MM.1S (cell line): ENCODE measurements at regions not wholly inside any gene's neighbourhood (a gene's known extent, or its start where the extent isn't known, plus 50 kb on each side); places are given as distances from the start of the nearest gene placed in this dataset.

Source experiments
- DNase-seq: peaks from one replicate; pipeline ENCODE4 v3.0.0-alpha.2; 2015
- H2AFZ ChIP-seq: fragments of 300-600 bp; sonication (generic); 2 replicates; pipeline ENCODE4 v1.6.0; 2016; ENCODE audit warnings: antibody characterized with exemption, low read length
- H3F3A ChIP-seq: fragments of 300-600 bp; sonication (generic); 2 replicates; pipeline ENCODE4 v1.6.1; 2016; ENCODE audit warnings: mild to moderate bottlenecking, antibody characterized with exemption, low read length, moderate library complexity, mixed read lengths; ENCODE audit not compliant: insufficient read depth
- H3K27ac ChIP-seq: fragments of 300-600 bp; sonication (generic); 2 replicates; pipeline ENCODE4 v1.5.1; 2016; ENCODE audit warnings: mild to moderate bottlenecking, low read length
- H3K27me3 ChIP-seq: fragments of 300-600 bp; sonication (generic); replicated peaks from 2 replicates; pipeline ENCODE4 v1.6.0; 2016; ENCODE audit warnings: low read length; ENCODE audit not compliant: insufficient read depth
- H3K36me3 ChIP-seq: fragments of 300-600 bp; sonication (generic); replicated peaks from 2 replicates; pipeline ENCODE4 v1.6.1; 2016; ENCODE audit warnings: mild to moderate bottlenecking, low read length, mixed read lengths; ENCODE audit not compliant: insufficient read depth
- H3K4me1 ChIP-seq: fragments of 300-600 bp; sonication (generic); 2 replicates; pipeline ENCODE4 v1.6.1; 2016; ENCODE audit warnings: low read length, mixed read lengths
- H3K4me2 ChIP-seq: fragments of 300-600 bp; sonication (generic); 2 replicates; pipeline ENCODE4 v1.6.0; 2016; ENCODE audit warnings: low read depth, low read length
- H3K4me3 ChIP-seq: fragments of 300-600 bp; sonication (generic); 2 replicates; pipeline ENCODE4 v1.5.1; 2016; ENCODE audit warnings: low read length, mixed read lengths
- H3K79me2 ChIP-seq: fragments of 300-600 bp; sonication (generic); 2 replicates; pipeline ENCODE4 v1.6.1; 2016; ENCODE audit warnings: mixed run types, low read length, mixed read lengths
- H3K9ac ChIP-seq: fragments of 300-600 bp; sonication (generic); 2 replicates; pipeline ENCODE4 v1.6.1; 2016; ENCODE audit warnings: low read length, mixed read lengths
- H3K9me2 ChIP-seq: fragments of 300-600 bp; sonication (generic); replicated peaks from 2 replicates; pipeline ENCODE4 v1.6.1; 2016; ENCODE audit warnings: mild to moderate bottlenecking, low read length, mixed read lengths; ENCODE audit not compliant: insufficient read depth
- H3K9me3 ChIP-seq: fragments of 300-600 bp; sonication (generic); replicated peaks from 2 replicates; pipeline ENCODE4 v1.6.1; 2016; ENCODE audit warnings: mild to moderate bottlenecking, low read length, mixed read lengths; ENCODE audit not compliant: insufficient read depth
- H4K20me1 ChIP-seq: fragments of 300-600 bp; sonication (generic); 2 replicates; pipeline ENCODE4 v1.6.1; 2016; ENCODE audit warnings: mild to moderate bottlenecking, low read length, moderate library complexity, mixed read lengths; ENCODE audit not compliant: insufficient read depth
- CTCF ChIP-seq: fragments of 300-600 bp; sonication (generic); IDR thresholded peaks from 2 replicates; pipeline ENCODE4 v1.5.1; 2016; ENCODE audit warnings: antibody characterized with exemption, low read length, mixed read lengths
- EZH2 ChIP-seq: fragments of 300-600 bp; sonication (generic); optimal IDR thresholded peaks from 2 replicates; pipeline ENCODE3; 2017; ENCODE audit warnings: low read depth, mild to moderate bottlenecking, antibody characterized with exemption, low read length, mixed read lengths
- EZH2phosphoT487 ChIP-seq: fragments of 300-600 bp; sonication (generic); IDR thresholded peaks from 2 replicates; pipeline ENCODE4 v1.6.1; 2018; ENCODE audit warnings: antibody characterized with exemption, low read length

GRCh38 chr1:212177542-212177941 lies 107.7 kb upstream of the PPP2R5A start:
- Histone ChIP-seq H3K4me3 (no peak overlapping the region), H3K79me2 (no peaks in the 10 kb centered on the region), H3K4me1 (no peaks in the 10 kb centered on the region), H4K20me1 (no peaks in the 10 kb centered on the region), H3K9me2 (no peaks in the 10 kb centered on the region), H3K27me3 (no peaks in the 10 kb centered on the region), H3K4me2 (no peak overlapping the region), H3K9me3 (no peaks in the 10 kb centered on the region), H3F3A (no peaks in the 10 kb centered on the region), H3K9ac (no peak overlapping the region), H3K27ac (no peak overlapping the region), H2AFZ (no peak overlapping the region), H3K36me3 (no peaks in the 10 kb centered on the region)
- no peak for DNase-seq
- TF ChIP-seq EZH2phosphoT487 = no peak
- TF ChIP-seq EZH2 = no peak
- TF ChIP-seq CTCF = no peak

- H3K4me2 ChIP-seq = no peak overlapping the region
- no peak overlapping the region for H3K27ac ChIP-seq
- TF ChIP-seq EZH2 (no peak), EZH2phosphoT487 (no peak), CTCF (no peak)
These were observed 106.4 kb upstream of the PPP2R5A start for GRCh38 chr1:212178851-212179250.

GRCh38 chr1:212179394-212180076 lies 105.7 kb upstream of the PPP2R5A start:
- Histone ChIP-seq H2AFZ (no peak overlapping the region), H4K20me1 (no peaks in the 10 kb centered on the region), H3K4me1 (no peaks in the 10 kb centered on the region), H3F3A (no peaks in the 10 kb centered on the region), H3K36me3 (no peaks in the 10 kb centered on the region), H3K27ac (no peak overlapping the region), H3K9me2 (no peaks in the 10 kb centered on the region), H3K27me3 (no peaks in the 10 kb centered on the region), H3K4me3 (no peak overlapping the region), H3K79me2 (no peaks in the 10 kb centered on the region), H3K9ac (no peak overlapping the region), H3K4me2 (no peak overlapping the region), H3K9me3 (no peaks in the 10 kb centered on the region)
- DNase-seq = no peak
- no peak for TF ChIP-seq EZH2phosphoT487
- TF ChIP-seq EZH2 = no peak
- no peak for TF ChIP-seq CTCF

More at GRCh38 chr1:212178851-212179250, 106.4 kb upstream of the PPP2R5A start:
- no peaks in the 10 kb centered on the region for H3K9me2 ChIP-seq
- H3K27me3 ChIP-seq = no peaks in the 10 kb centered on the region
- H3K79me2 ChIP-seq = no peaks in the 10 kb centered on the region
- H4K20me1 ChIP-seq = no peaks in the 10 kb centered on the region
- H3K9me3 ChIP-seq = no peaks in the 10 kb centered on the region
- no peaks in the 10 kb centered on the region for H3K36me3 ChIP-seq
- H2AFZ ChIP-seq = no peak overlapping the region
- H3K9ac ChIP-seq = no peak overlapping the region
- H3K4me1 ChIP-seq = no peaks in the 10 kb centered on the region
- DNase-seq = no peak
- no peak overlapping the region for H3K4me3 ChIP-seq
- no peaks in the 10 kb centered on the region for H3F3A ChIP-seq
